Renal cortical epithelial cell (primary cell): ENCODE measurements at regions not wholly inside any gene's neighbourhood (a gene's known extent, or its start where the extent isn't known, plus 50 kb on each side); places are given as distances from the start of the nearest gene placed in this dataset.

Source experiments
- DNase-seq: peaks from one replicate; pipeline ENCODE4 v3.0.0-alpha.2; 2011; ENCODE audit warnings: low read depth

- no peak for DNase-seq
Measured at GRCh38 chr16:87177673-87178072, 139.5 kb downstream of the C16orf95 start.

GRCh38 chr16:87178177-87178863 is 138.9 kb downstream of the C16orf95 start:
- DNase-seq, result no peak

GRCh38 chr16:87178977-87179376 is 138.2 kb downstream of the C16orf95 start:
- DNase-seq, result peak; percentile 21

GRCh38 chr16:87180069-87180468 is 137.1 kb downstream of the C16orf95 start:
- DNase-seq, result peak; percentile 13

GRCh38 chr16:87182759-87183158 is 134.4 kb downstream of the C16orf95 start:
- DNase-seq, result no peak

GRCh38 chr16:87183647-87184046 is 133.5 kb downstream of the C16orf95 start:
- DNase-seq, result no peak

- DNase-seq, result no peak
Measured at GRCh38 chr16:87185308-87185707, 131.9 kb downstream of the C16orf95 start.

- no peak for DNase-seq
Measured at GRCh38 chr16:87185983-87186382, 131.2 kb downstream of the C16orf95 start.

- DNase-seq, result no peak
Measured at GRCh38 chr16:87186446-87186845, 130.7 kb downstream of the C16orf95 start.

- DNase-seq, result no peak
Measured at GRCh38 chr16:87186876-87187533, 130.2 kb downstream of the C16orf95 start.

- DNase-seq, result no peak
Measured at GRCh38 chr16:87188104-87188503, 129.1 kb downstream of the C16orf95 start.

- DNase-seq, result no peak
Measured at GRCh38 chr16:87189426-87189825, 127.8 kb downstream of the C16orf95 start.

GRCh38 chr16:87190288-87191230 is 126.6 kb downstream of the C16orf95 start:
- no peak for DNase-seq

GRCh38 chr16:87192452-87193073 is 124.6 kb downstream of the C16orf95 start:
- DNase-seq, result no peak

GRCh38 chr16:87194172-87194571 is 123.0 kb downstream of the C16orf95 start:
- no peak for DNase-seq

- DNase-seq, result no peak
Measured at GRCh38 chr16:87195161-87195560, 122.0 kb downstream of the C16orf95 start.

GRCh38 chr16:87196231-87196630 is 121.0 kb downstream of the C16orf95 start:
- DNase-seq, result no peak

- no peak for DNase-seq
Measured at GRCh38 chr16:87196661-87197060, 120.5 kb downstream of the C16orf95 start.

GRCh38 chr16:87198328-87198832 is 118.8 kb downstream of the C16orf95 start:
- DNase-seq, result no peak

GRCh38 chr16:87198881-87199280 is 118.3 kb downstream of the C16orf95 start:
- no peak for DNase-seq

- no peak for DNase-seq
Measured at GRCh38 chr16:87199379-87199778, 117.8 kb downstream of the C16orf95 start.

- no peak for DNase-seq
Measured at GRCh38 chr16:87199901-87200300, 117.3 kb downstream of the C16orf95 start.
